HEK293 (cell line): ENCODE measurements at regions not wholly inside any gene's neighbourhood (a gene's known extent, or its start where the extent isn't known, plus 50 kb on each side); places are given as distances from the start of the nearest gene placed in this dataset.

ENCODE experiments used
- FEZF1 ChIP-seq: fragments of 450-650 bp; formaldehyde crosslinking; IDR thresholded peaks from 2 replicates; pipeline ENCODE4 v1.5.1; 2016; ENCODE audit warnings: missing biosample characterization, missing genetic modification characterization
- GLIS1 ChIP-seq: fragments of 450-650 bp; formaldehyde crosslinking; IDR thresholded peaks from 2 replicates; pipeline ENCODE4 v1.5.1; 2016; ENCODE audit warnings: missing biosample characterization, missing genetic modification characterization
- GLIS2 ChIP-seq: fragments of 450-650 bp; formaldehyde crosslinking; IDR thresholded peaks from 2 replicates; pipeline ENCODE4 v1.5.1; 2016; ENCODE audit warnings: missing biosample characterization, missing genetic modification characterization
- KLF10 ChIP-seq: fragments of 450-650 bp; IDR thresholded peaks from 2 replicates; pipeline ENCODE4 v1.5.1; 2018; ENCODE audit warnings: missing biosample characterization, mild to moderate bottlenecking, missing genetic modification characterization
- MYNN ChIP-seq: fragments of 450-650 bp; formaldehyde crosslinking; IDR thresholded peaks from 2 replicates; pipeline ENCODE4 v1.5.1; 2016; ENCODE audit warnings: missing biosample characterization, missing genetic modification characterization, borderline replicate concordance
- SALL2 ChIP-seq: fragments of 450-650 bp; formaldehyde crosslinking; IDR thresholded peaks from 2 replicates; pipeline ENCODE4 v1.5.0; 2017; ENCODE audit warnings: missing biosample characterization, mild to moderate bottlenecking, missing genetic modification characterization, borderline replicate concordance
- SETDB1 ChIP-seq: IDR thresholded peaks from one replicate; pipeline ENCODE4 v1.6.1; 2017; ENCODE audit warnings: mild to moderate bottlenecking, low read length, moderate library complexity, mixed read lengths; ENCODE audit not compliant: insufficient read length
- SP3 ChIP-seq: fragments of 450-650 bp; formaldehyde crosslinking; IDR thresholded peaks from 2 replicates; pipeline ENCODE4 v1.5.1; 2016; ENCODE audit warnings: missing biosample characterization, missing genetic modification characterization
- YY1 ChIP-seq: fragments of 450-650 bp; formaldehyde crosslinking; IDR thresholded peaks from 2 replicates; pipeline ENCODE4 v1.5.1; 2018; ENCODE audit warnings: missing biosample characterization, missing genetic modification characterization
- ZBTB17 ChIP-seq: fragments of 450-650 bp; formaldehyde crosslinking; IDR thresholded peaks from 2 replicates; pipeline ENCODE4 v1.5.1; 2016; ENCODE audit warnings: missing biosample characterization, missing genetic modification characterization
- ZNF214 ChIP-seq: fragments of 450-650 bp; formaldehyde crosslinking; IDR thresholded peaks from 2 replicates; pipeline ENCODE4 v1.5.1; 2017; ENCODE audit warnings: missing biosample characterization, mild to moderate bottlenecking, missing genetic modification characterization, borderline replicate concordance
- ZNF266 ChIP-seq: fragments of 450-650 bp; formaldehyde crosslinking; IDR thresholded peaks from 2 replicates; pipeline ENCODE4 v1.5.1; 2016; ENCODE audit warnings: missing biosample characterization, missing genetic modification characterization, low read depth
- ZNF274 ChIP-seq, 2 experiments: fragments of 200-500 bp in 1 of 2; fragments of 450-650 bp in 1 of 2; sonication (Bioruptor generic) in 1 of 2; formaldehyde crosslinking in 1 of 2; IDR thresholded peaks; 2 replicates each; pipeline versions ENCODE4 v1.5.1 to v1.6.1; 2014 to 2016; ENCODE audit warnings: borderline replicate concordance in 1 of 2, inconsistent platforms in 1 of 2, low read length in 1 of 2, missing biosample characterization in 1 of 2, missing genetic modification characterization in 1 of 2
- ZNF350 ChIP-seq: fragments of 450-650 bp; formaldehyde crosslinking; IDR thresholded peaks from 2 replicates; pipeline ENCODE4 v1.5.0; 2017; ENCODE audit warnings: missing biosample characterization, mild to moderate bottlenecking, missing genetic modification characterization
- ZNF366 ChIP-seq: fragments of 450-650 bp; formaldehyde crosslinking; conservative IDR thresholded peaks from 2 replicates; pipeline ENCODE4 v1.5.1; 2016; ENCODE audit warnings: missing biosample characterization, missing genetic modification characterization
- ZNF416 ChIP-seq: fragments of 450-650 bp; formaldehyde crosslinking; IDR thresholded peaks from 2 replicates; pipeline ENCODE4 v1.5.1; 2016; ENCODE audit warnings: missing biosample characterization, missing genetic modification characterization
- ZNF473 ChIP-seq: fragments of 450-650 bp; formaldehyde crosslinking; IDR thresholded peaks from 2 replicates; pipeline ENCODE4 v1.5.1; 2017; ENCODE audit warnings: missing biosample characterization, missing genetic modification characterization
- ZNF514 ChIP-seq: fragments of 450-650 bp; formaldehyde crosslinking; IDR thresholded peaks from 2 replicates; pipeline ENCODE4 v1.5.1; 2016; ENCODE audit warnings: missing biosample characterization, missing genetic modification characterization
- ZNF529 ChIP-seq: fragments of 450-650 bp; formaldehyde crosslinking; IDR thresholded peaks from 2 replicates; pipeline ENCODE4 v1.5.1; 2017; ENCODE audit warnings: missing genetic modification characterization, missing biosample characterization; ENCODE audit not compliant: insufficient replicate concordance
- ZNF544 ChIP-seq: fragments of 450-650 bp; formaldehyde crosslinking; IDR thresholded peaks from 2 replicates; pipeline ENCODE4 v1.5.0; 2017; ENCODE audit warnings: missing biosample characterization, missing genetic modification characterization
- ZNF548 ChIP-seq: fragments of 450-650 bp; formaldehyde crosslinking; IDR thresholded peaks from 2 replicates; pipeline ENCODE4 v1.5.1; 2016; ENCODE audit warnings: missing biosample characterization, missing genetic modification characterization
- ZNF555 ChIP-seq: fragments of 450-650 bp; formaldehyde crosslinking; conservative IDR thresholded peaks from 2 replicates; pipeline ENCODE4 v1.5.1; 2017; ENCODE audit warnings: missing biosample characterization, mild to moderate bottlenecking, missing genetic modification characterization, inconsistent platforms
- ZNF560 ChIP-seq: fragments of 450-650 bp; formaldehyde crosslinking; IDR thresholded peaks from 2 replicates; pipeline ENCODE4 v1.5.1; 2017; ENCODE audit warnings: missing biosample characterization, missing genetic modification characterization, borderline replicate concordance
- ZNF701 ChIP-seq: fragments of 450-650 bp; formaldehyde crosslinking; IDR thresholded peaks from 2 replicates; pipeline ENCODE4 v1.5.1; 2016; ENCODE audit warnings: missing biosample characterization, missing genetic modification characterization
- ZNF768 ChIP-seq: fragments of 450-650 bp; formaldehyde crosslinking; IDR thresholded peaks from 2 replicates; pipeline ENCODE4 v1.5.1; 2018; ENCODE audit warnings: missing biosample characterization, mild to moderate bottlenecking, missing genetic modification characterization
- ZNF777 ChIP-seq: fragments of 450-650 bp; formaldehyde crosslinking; IDR thresholded peaks from 2 replicates; pipeline ENCODE4 v1.5.1; 2017; ENCODE audit warnings: missing biosample characterization, missing genetic modification characterization, borderline replicate concordance
- TF ChIP-seq, protein P1 (sequence below): fragments of 450-650 bp; formaldehyde crosslinking; IDR thresholded peaks from 2 replicates; pipeline ENCODE4 v1.5.1; 2016; ENCODE audit warnings: missing biosample characterization, missing genetic modification characterization
- TF ChIP-seq, protein P2 (sequence below): fragments of 450-650 bp; formaldehyde crosslinking; IDR thresholded peaks from 2 replicates; pipeline ENCODE4 v1.5.1; 2016; ENCODE audit warnings: missing biosample characterization, missing genetic modification characterization
- TF ChIP-seq, protein P3 (sequence below): fragments of 450-650 bp; formaldehyde crosslinking; IDR thresholded peaks from 2 replicates; pipeline ENCODE4; 2016; ENCODE audit warnings: missing biosample characterization, missing genetic modification characterization
- TF ChIP-seq, protein P4 (sequence below): fragments of 450-650 bp; formaldehyde crosslinking; IDR thresholded peaks from 2 replicates; pipeline ENCODE4 v1.5.1; 2016; ENCODE audit warnings: missing biosample characterization, missing genetic modification characterization
- TF ChIP-seq, protein P5 (sequence below): fragments of 450-650 bp; formaldehyde crosslinking; IDR thresholded peaks from 2 replicates; pipeline ENCODE4 v1.5.1; 2016; ENCODE audit warnings: missing biosample characterization, missing genetic modification characterization, borderline replicate concordance

DNA sequence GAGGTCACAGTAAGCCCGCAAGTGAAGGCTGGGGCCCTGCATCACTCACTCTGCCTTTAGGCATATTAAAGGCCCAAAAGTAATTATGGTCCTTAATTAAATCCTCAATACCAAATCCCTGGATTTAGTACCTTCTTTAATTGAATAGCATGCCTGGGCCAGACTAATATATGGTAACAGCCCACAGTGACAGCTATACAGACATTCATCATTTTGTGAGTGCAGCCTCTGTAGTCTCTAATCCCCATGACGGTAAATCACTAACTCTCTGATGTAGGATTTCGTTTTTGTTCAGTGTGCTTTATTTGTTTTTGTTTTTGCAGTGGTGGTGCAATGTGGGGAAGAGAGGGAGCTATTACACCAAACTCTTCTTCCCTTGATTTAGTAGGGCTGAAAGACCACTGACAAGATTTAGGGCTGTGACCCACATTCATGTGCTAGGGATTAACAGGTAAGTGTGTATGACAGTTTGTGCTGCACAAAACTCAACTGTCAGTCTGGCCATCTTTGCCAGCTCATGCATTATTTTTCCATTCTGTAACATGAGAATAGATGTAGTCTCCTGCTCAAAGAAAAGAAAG lies 60.6 kb upstream of the SLC39A8 start (continued):
- TF ChIP-seq YY1 (tag by site-specific recombination) (no peak), ZBTB17 (no peak), FEZF1 (tag by site-specific recombination) (peak; percentile 66), ZNF768 (tag by site-specific recombination) (no peak), KLF10 (tag by site-specific recombination) (no peak), ZNF266 (no peak), ZNF416 (tag by site-specific recombination) (no peak), ZNF274 (IDR thresholded peaks at IDR 0.05; ENCODE audit: low read length) (no peak), ZNF274 (tag by site-specific recombination; IDR thresholded peaks at IDR 0.05; ENCODE audit: borderline replicate concordance) (no peak), ZNF473 (no peak), ZNF544 (tag by site-specific recombination) (no peak), GLIS1 (tag by site-specific recombination) (no peak), ZNF555 (tag by site-specific recombination) (no peak), ZNF560 (no peak), ZNF350 (tag by site-specific recombination) (no peak), ZNF529 (tag by site-specific recombination) (no peak), ZNF366 (tag by site-specific recombination) (no peak), ZNF777 (tag by site-specific recombination) (no peak), ZNF701 (tag by site-specific recombination) (no peak), ZNF514 (tag by site-specific recombination) (no peak), SALL2 (tag by site-specific recombination) (no peak), ZNF214 (tag by site-specific recombination) (no peak), SETDB1 (no peak), SP3 (no peak), MYNN (no peak), ZNF548 (tag by site-specific recombination) (no peak), GLIS2 (no peak)
- TF ChIP-seq, protein P1, sequence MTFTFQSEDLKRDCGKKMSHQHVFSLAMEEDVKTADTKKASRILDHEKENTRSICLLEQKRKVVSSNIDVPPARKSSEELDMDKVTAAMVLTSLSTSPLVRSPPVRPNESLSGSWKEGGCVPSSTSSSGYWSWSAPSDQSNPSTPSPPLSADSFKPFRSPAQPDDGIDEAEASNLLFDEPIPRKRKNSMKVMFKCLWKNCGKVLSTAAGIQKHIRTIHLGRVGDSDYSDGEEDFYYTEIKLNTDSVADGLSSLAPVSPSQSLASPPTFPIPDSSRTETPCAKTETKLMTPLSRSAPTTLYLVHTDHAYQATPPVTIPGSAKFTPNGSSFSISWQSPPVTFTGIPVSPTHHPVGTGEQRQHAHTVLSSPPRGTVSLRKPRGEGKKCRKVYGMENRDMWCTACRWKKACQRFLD (tag by site-specific recombination), result no peak
- TF ChIP-seq, protein P2, sequence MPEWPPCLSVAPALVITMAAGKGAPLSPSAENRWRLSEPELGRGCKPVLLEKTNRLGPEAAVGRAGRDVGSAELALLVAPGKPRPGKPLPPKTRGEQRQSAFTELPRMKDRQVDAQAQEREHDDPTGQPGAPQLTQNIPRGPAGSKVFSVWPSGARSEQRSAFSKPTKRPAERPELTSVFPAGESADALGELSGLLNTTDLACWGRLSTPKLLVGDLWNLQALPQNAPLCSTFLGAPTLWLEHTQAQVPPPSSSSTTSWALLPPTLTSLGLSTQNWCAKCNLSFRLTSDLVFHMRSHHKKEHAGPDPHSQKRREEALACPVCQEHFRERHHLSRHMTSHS (tag by site-specific recombination), result no peak
- TF ChIP-seq, protein P3, sequence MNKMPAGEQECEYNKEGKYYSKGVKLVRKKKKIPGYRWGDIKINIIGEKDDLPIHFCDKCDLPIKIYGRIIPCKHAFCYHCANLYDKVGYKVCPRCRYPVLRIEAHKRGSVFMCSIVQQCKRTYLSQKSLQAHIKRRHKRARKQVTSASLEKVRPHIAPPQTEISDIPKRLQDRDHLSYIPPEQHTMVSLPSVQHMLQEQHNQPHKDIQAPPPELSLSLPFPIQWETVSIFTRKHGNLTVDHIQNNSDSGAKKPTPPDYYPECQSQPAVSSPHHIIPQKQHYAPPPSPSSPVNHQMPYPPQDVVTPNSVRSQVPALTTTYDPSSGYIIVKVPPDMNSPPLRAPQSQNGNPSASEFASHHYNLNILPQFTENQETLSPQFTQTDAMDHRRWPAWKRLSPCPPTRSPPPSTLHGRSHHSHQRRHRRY (tag by site-specific recombination), result no peak
- TF ChIP-seq, protein P4, sequence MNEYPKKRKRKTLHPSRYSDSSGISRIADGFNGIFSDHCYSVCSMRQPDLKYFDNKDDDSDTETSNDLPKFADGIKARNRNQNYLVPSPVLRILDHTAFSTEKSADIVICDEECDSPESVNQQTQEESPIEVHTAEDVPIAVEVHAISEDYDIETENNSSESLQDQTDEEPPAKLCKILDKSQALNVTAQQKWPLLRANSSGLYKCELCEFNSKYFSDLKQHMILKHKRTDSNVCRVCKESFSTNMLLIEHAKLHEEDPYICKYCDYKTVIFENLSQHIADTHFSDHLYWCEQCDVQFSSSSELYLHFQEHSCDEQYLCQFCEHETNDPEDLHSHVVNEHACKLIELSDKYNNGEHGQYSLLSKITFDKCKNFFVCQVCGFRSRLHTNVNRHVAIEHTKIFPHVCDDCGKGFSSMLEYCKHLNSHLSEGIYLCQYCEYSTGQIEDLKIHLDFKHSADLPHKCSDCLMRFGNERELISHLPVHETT, result no peak
- TF ChIP-seq, protein P5, sequence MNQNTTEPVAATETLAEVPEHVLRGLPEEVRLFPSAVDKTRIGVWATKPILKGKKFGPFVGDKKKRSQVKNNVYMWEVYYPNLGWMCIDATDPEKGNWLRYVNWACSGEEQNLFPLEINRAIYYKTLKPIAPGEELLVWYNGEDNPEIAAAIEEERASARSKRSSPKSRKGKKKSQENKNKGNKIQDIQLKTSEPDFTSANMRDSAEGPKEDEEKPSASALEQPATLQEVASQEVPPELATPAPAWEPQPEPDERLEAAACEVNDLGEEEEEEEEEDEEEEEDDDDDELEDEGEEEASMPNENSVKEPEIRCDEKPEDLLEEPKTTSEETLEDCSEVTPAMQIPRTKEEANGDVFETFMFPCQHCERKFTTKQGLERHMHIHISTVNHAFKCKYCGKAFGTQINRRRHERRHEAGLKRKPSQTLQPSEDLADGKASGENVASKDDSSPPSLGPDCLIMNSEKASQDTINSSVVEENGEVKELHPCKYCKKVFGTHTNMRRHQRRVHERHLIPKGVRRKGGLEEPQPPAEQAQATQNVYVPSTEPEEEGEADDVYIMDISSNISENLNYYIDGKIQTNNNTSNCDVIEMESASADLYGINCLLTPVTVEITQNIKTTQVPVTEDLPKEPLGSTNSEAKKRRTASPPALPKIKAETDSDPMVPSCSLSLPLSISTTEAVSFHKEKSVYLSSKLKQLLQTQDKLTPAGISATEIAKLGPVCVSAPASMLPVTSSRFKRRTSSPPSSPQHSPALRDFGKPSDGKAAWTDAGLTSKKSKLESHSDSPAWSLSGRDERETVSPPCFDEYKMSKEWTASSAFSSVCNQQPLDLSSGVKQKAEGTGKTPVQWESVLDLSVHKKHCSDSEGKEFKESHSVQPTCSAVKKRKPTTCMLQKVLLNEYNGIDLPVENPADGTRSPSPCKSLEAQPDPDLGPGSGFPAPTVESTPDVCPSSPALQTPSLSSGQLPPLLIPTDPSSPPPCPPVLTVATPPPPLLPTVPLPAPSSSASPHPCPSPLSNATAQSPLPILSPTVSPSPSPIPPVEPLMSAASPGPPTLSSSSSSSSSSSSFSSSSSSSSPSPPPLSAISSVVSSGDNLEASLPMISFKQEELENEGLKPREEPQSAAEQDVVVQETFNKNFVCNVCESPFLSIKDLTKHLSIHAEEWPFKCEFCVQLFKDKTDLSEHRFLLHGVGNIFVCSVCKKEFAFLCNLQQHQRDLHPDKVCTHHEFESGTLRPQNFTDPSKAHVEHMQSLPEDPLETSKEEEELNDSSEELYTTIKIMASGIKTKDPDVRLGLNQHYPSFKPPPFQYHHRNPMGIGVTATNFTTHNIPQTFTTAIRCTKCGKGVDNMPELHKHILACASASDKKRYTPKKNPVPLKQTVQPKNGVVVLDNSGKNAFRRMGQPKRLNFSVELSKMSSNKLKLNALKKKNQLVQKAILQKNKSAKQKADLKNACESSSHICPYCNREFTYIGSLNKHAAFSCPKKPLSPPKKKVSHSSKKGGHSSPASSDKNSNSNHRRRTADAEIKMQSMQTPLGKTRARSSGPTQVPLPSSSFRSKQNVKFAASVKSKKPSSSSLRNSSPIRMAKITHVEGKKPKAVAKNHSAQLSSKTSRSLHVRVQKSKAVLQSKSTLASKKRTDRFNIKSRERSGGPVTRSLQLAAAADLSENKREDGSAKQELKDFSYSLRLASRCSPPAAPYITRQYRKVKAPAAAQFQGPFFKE, result no peak
